ENCODE measurements at regions not wholly inside any gene's neighbourhood (a gene's known extent, or its start where the extent isn't known, plus 50 kb on each side); places are given as distances from the start of the nearest gene placed in this dataset.

DNA sequence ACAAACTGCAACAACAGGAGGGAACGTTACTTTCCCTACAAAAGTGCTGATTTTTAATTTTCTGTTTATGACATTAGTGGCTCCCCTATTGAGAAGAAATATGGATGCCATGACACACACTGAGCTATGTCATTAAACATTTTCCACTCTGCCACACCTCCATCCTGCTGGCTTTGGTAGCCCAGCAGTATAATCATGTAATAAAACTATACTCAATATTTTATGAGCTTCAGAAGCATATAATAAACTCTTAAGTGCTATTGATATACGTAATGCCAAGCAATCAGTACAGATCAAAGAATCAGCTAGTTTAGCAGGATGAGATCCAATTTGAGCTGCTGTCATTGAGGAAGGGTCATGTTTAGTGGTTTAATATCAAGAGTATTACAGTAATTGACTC, 141.3 kb upstream of the LRRC7 start:
- H4K12ac ChIP-seq (ENCODE audit: low read depth, low read length): no peak overlapping the region
- no peak overlapping the region for H3K4ac ChIP-seq (ENCODE audit: low read depth, low read length)
- H4K91ac ChIP-seq (ENCODE audit: low read depth, low read length): no peak overlapping the region
- no peak overlapping the region for H2BK12ac ChIP-seq (ENCODE audit: low read length)
- no peak overlapping the region for H2BK5ac ChIP-seq (ENCODE audit: low read depth, low read length, poor library complexity)
- H3K4me2 ChIP-seq (ENCODE audit: low read length): no peak overlapping the region
- H3K27ac ChIP-seq (ENCODE audit: low read depth, low read length): no peak overlapping the region
- H4K8ac ChIP-seq (ENCODE audit: low read depth, low read length): no peak overlapping the region
- H3K4me3 ChIP-seq (ENCODE audit: low read depth, low read length): no peak overlapping the region
- no peak overlapping the region for H3K14ac ChIP-seq (ENCODE audit: low read length)
- H3K79me1 ChIP-seq (ENCODE audit: low read length): no peaks in the 10 kb centered on the region
- peak in 1 of 2 donors; percentile 10 for DNase-seq
- no peaks in the 10 kb centered on the region for H3K79me2 ChIP-seq (ENCODE audit: control insufficient read depth, insufficient read depth, low read length, poor library complexity)
- no peaks in the 10 kb centered on the region for H3K4me1 ChIP-seq (ENCODE audit: control insufficient read depth in 1 of 2, insufficient read depth in 2 of 2, low read length in 2 of 2)
- no peaks in the 10 kb centered on the region for H3K36me3 ChIP-seq (ENCODE audit: control insufficient read depth in 1 of 2, insufficient read depth in 2 of 2, low read length in 2 of 2)
- H2AK5ac ChIP-seq (ENCODE audit: low read length): no peak overlapping the region
- H2BK120ac ChIP-seq (ENCODE audit: insufficient read depth, low read length, poor library complexity): no peak overlapping the region
- no peak overlapping the region for H2AFZ ChIP-seq (ENCODE audit: insufficient read depth, low read length, poor library complexity)
- no CpG with 5 or more reads among the region's 2 CpGs for WGBS (ENCODE audit: extremely low coverage, insufficient coverage, insufficient read length)
- H3K9me3 ChIP-seq (ENCODE audit: insufficient read depth, low read depth, low read length): no peaks in the 10 kb centered on the region
- H3K27me3 ChIP-seq (ENCODE audit: insufficient read depth, low read length): no peaks in the 10 kb centered on the region
- H3K23ac ChIP-seq (ENCODE audit: low read length): no peak overlapping the region
- H3K9ac ChIP-seq (ENCODE audit: low read length): no peak overlapping the region
- no peak overlapping the region for H3K18ac ChIP-seq (ENCODE audit: low read length)

GRCh38 chr1:69433073-69433472, 134.6 kb upstream of the LRRC7 start:
- Histone ChIP-seq H4K12ac (ENCODE audit: low read depth, low read length) (no peak overlapping the region), H3K4me2 (ENCODE audit: low read length) (no peak overlapping the region), H4K91ac (ENCODE audit: low read depth, low read length) (no peak overlapping the region), H3K79me2 (ENCODE audit: control insufficient read depth, insufficient read depth, low read length, poor library complexity) (no peaks in the 10 kb centered on the region), H3K4me3 (ENCODE audit: low read depth, low read length) (no peak overlapping the region), H2BK12ac (ENCODE audit: low read length) (no peak overlapping the region), H3K27me3 (ENCODE audit: insufficient read depth, low read length) (no peaks in the 10 kb centered on the region), H3K14ac (ENCODE audit: low read length) (no peak overlapping the region), H3K4ac (ENCODE audit: low read depth, low read length) (no peak overlapping the region), H2BK5ac (ENCODE audit: low read depth, low read length, poor library complexity) (no peak overlapping the region), H3K23ac (ENCODE audit: low read length) (no peak overlapping the region), H3K36me3 (ENCODE audit: control insufficient read depth in 1 of 2, insufficient read depth in 2 of 2, low read length in 2 of 2) (no peaks in the 10 kb centered on the region), H2AFZ (ENCODE audit: insufficient read depth, low read length, poor library complexity) (no peak overlapping the region), H3K4me1 (ENCODE audit: control insufficient read depth in 1 of 2, insufficient read depth in 2 of 2, low read length in 2 of 2) (no peaks in the 10 kb centered on the region), H3K18ac (ENCODE audit: low read length) (no peak overlapping the region), H3K9ac (ENCODE audit: low read length) (no peak overlapping the region), H4K8ac (ENCODE audit: low read depth, low read length) (no peak overlapping the region), H3K9me3 (ENCODE audit: insufficient read depth, low read depth, low read length) (no peaks in the 10 kb centered on the region), H3K79me1 (ENCODE audit: low read length) (no peaks in the 10 kb centered on the region), H2BK120ac (ENCODE audit: insufficient read depth, low read length, poor library complexity) (no peak overlapping the region), H2AK5ac (ENCODE audit: low read length) (no peak overlapping the region), H3K27ac (ENCODE audit: low read depth, low read length) (no peak overlapping the region)
- no peak for DNase-seq

DNA sequence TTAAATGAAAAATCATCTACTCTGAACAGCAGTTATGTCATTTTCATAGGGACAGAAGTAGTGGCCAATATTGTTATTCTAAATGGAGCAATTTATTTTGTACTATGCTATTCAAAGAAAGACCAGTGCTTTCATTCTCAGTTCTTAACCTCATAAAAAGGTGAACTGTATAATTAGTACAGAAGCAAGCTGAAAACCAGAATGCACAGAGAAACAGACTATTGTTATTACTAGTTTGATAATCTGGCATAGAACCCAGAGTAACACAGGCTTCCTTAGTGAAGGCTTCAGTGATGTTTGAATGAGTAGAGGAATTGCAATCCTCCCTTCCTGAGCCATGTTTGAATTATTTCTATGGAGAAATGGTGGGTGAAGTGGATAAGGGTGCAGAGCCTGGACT, 131.6 kb upstream of the LRRC7 start:
- H4K91ac ChIP-seq (ENCODE audit: low read depth, low read length): no peak overlapping the region
- no peak overlapping the region for H2BK120ac ChIP-seq (ENCODE audit: insufficient read depth, low read length, poor library complexity)
- no peaks in the 10 kb centered on the region for H3K27me3 ChIP-seq (ENCODE audit: insufficient read depth, low read length)
- H3K4me2 ChIP-seq (ENCODE audit: low read length): no peak overlapping the region
- H2BK5ac ChIP-seq (ENCODE audit: low read depth, low read length, poor library complexity): no peak overlapping the region
- no peak overlapping the region for H4K8ac ChIP-seq (ENCODE audit: low read depth, low read length)
- no peak overlapping the region for H3K14ac ChIP-seq (ENCODE audit: low read length)
- no peak overlapping the region for H3K27ac ChIP-seq (ENCODE audit: low read depth, low read length)
- H3K23ac ChIP-seq (ENCODE audit: low read length): no peak overlapping the region
- no peaks in the 10 kb centered on the region for H3K9me3 ChIP-seq (ENCODE audit: insufficient read depth, low read depth, low read length)
- no peaks in the 10 kb centered on the region for H3K79me2 ChIP-seq (ENCODE audit: control insufficient read depth, insufficient read depth, low read length, poor library complexity)
- no peak overlapping the region for H3K18ac ChIP-seq (ENCODE audit: low read length)
- H3K4me3 ChIP-seq (ENCODE audit: low read depth, low read length): no peak overlapping the region
- no peak overlapping the region for H2AK5ac ChIP-seq (ENCODE audit: low read length)
- H3K4me1 ChIP-seq (ENCODE audit: control insufficient read depth in 1 of 2, insufficient read depth in 2 of 2, low read length in 2 of 2): no peaks in the 10 kb centered on the region
- no peaks in the 10 kb centered on the region for H3K36me3 ChIP-seq (ENCODE audit: control insufficient read depth in 1 of 2, insufficient read depth in 2 of 2, low read length in 2 of 2)
- no peak overlapping the region for H2BK12ac ChIP-seq (ENCODE audit: low read length)
- no peak overlapping the region for H4K12ac ChIP-seq (ENCODE audit: low read depth, low read length)
- H3K4ac ChIP-seq (ENCODE audit: low read depth, low read length): no peak overlapping the region
- no peaks in the 10 kb centered on the region for H3K79me1 ChIP-seq (ENCODE audit: low read length)
- no peak for DNase-seq
- H3K9ac ChIP-seq (ENCODE audit: low read length): no peak overlapping the region
- no peak overlapping the region for H2AFZ ChIP-seq (ENCODE audit: insufficient read depth, low read length, poor library complexity)

GRCh38 chr1:69438056-69438795, 129.5 kb upstream of the LRRC7 start:
- no peak overlapping the region for H2AFZ ChIP-seq (ENCODE audit: insufficient read depth, low read length, poor library complexity)
- H3K9ac ChIP-seq (ENCODE audit: low read length): no peak overlapping the region
- H3K79me2 ChIP-seq (ENCODE audit: control insufficient read depth, insufficient read depth, low read length, poor library complexity): no peaks in the 10 kb centered on the region
- no peak overlapping the region for H4K8ac ChIP-seq (ENCODE audit: low read depth, low read length)
- H2AK5ac ChIP-seq (ENCODE audit: low read length): no peak overlapping the region
- H3K9me3 ChIP-seq (ENCODE audit: insufficient read depth, low read depth, low read length): no peaks in the 10 kb centered on the region
- H2BK12ac ChIP-seq (ENCODE audit: low read length): no peak overlapping the region
- no peaks in the 10 kb centered on the region for H3K27me3 ChIP-seq (ENCODE audit: insufficient read depth, low read length)
- H4K12ac ChIP-seq (ENCODE audit: low read depth, low read length): no peak overlapping the region
- no peaks in the 10 kb centered on the region for H3K36me3 ChIP-seq (ENCODE audit: control insufficient read depth in 1 of 2, insufficient read depth in 2 of 2, low read length in 2 of 2)
- H3K4me1 ChIP-seq (ENCODE audit: control insufficient read depth in 1 of 2, insufficient read depth in 2 of 2, low read length in 2 of 2): no peaks in the 10 kb centered on the region
- no peak overlapping the region for H4K91ac ChIP-seq (ENCODE audit: low read depth, low read length)
- H3K79me1 ChIP-seq (ENCODE audit: low read length): no peaks in the 10 kb centered on the region
- H3K14ac ChIP-seq (ENCODE audit: low read length): no peak overlapping the region
- H3K4me2 ChIP-seq (ENCODE audit: low read length): no peak overlapping the region
- no peak for DNase-seq
- no peak overlapping the region for H3K27ac ChIP-seq (ENCODE audit: low read depth, low read length)
- H3K4me3 ChIP-seq (ENCODE audit: low read depth, low read length): no peak overlapping the region
- no peak overlapping the region for H2BK5ac ChIP-seq (ENCODE audit: low read depth, low read length, poor library complexity)
- H3K23ac ChIP-seq (ENCODE audit: low read length): no peak overlapping the region
- no peak overlapping the region for H2BK120ac ChIP-seq (ENCODE audit: insufficient read depth, low read length, poor library complexity)
- H3K4ac ChIP-seq (ENCODE audit: low read depth, low read length): no peak overlapping the region
- no peak overlapping the region for H3K18ac ChIP-seq (ENCODE audit: low read length)
- WGBS (ENCODE audit: extremely low coverage, insufficient coverage, insufficient read length): no CpG with 5 or more reads among the region's 5 CpGs

Measured in trophoblast cell (in vitro differentiated cells and primary cell).